Tibial artery (tissue), 4 donors: ENCODE measurements at regions not wholly inside any gene's neighbourhood (a gene's known extent, or its start where the extent isn't known, plus 50 kb on each side); places are given as distances from the start of the nearest gene placed in this dataset.

Experiments
- DNase-seq, 2 donors: peaks; one replicate each; pipeline ENCODE4 v3.0.0-alpha.2; 2019
- H3K27ac ChIP-seq, 2 donors: fragments of 200-600 bp; sonication (generic) in 1 of 2; 1 replicate in 1 of 2; 2 replicates in 1 of 2; pipeline ENCODE4 v1.5.1; 2018 to 2019; ENCODE audit warnings: mild to moderate bottlenecking in 1 of 2
- H3K27me3 ChIP-seq, 2 donors: fragments of 200-600 bp; sonication (generic) in 1 of 2; one replicate each; pipeline versions ENCODE4 v1.5.1 to v1.6.0; 2016 to 2019
- H3K36me3 ChIP-seq, 3 donors: fragments of 200-600 bp; sonication (generic) in 2 of 3; one replicate each; pipeline ENCODE4 v1.5.1; 2016 to 2019; ENCODE audit warnings: mild to moderate bottlenecking in 2 of 3
- H3K4me1 ChIP-seq, 4 donors: fragments of 200-600 bp; sonication (generic) in 2 of 4; 1 replicate in 3 of 4; 2 replicates in 1 of 4; pipeline ENCODE4 v1.5.1; 2016 to 2019
- H3K4me3 ChIP-seq, 2 donors: fragments of 200-600 bp; sonication (generic) in 1 of 2; 1 replicate in 1 of 2; 2 replicates in 1 of 2; pipeline ENCODE4 v1.5.1; 2018 to 2019; ENCODE audit warnings: mild to moderate bottlenecking in 2 of 2
- H3K9me3 ChIP-seq, 3 donors: fragments of 200-600 bp; sonication (generic) in 1 of 3; one replicate each; pipeline ENCODE4 v1.5.1; 2016 to 2019
- CTCF ChIP-seq, 2 experiments: fragments of 200-600 bp in 1 of 2; fragments of 450-650 bp in 1 of 2; IDR thresholded peaks; one replicate each; pipeline ENCODE4 v1.5.1; 2017 to 2019; ENCODE audit warnings: antibody characterized with exemption in 2 of 2, mild to moderate bottlenecking in 1 of 2, moderate library complexity in 1 of 2
- intact Hi-C: fragments of 100-400 bp; cut with DNase I; formaldehyde crosslinking; loops from one replicate; pipeline ENCODE4 v1.15.0; 2023; ENCODE audit warnings: low total_unique reads

GRCh38 chr10:61023053-61023452 is 79.1 kb upstream of the RHOBTB1 start:
- no peak for TF ChIP-seq CTCF (IDR thresholded peaks at IDR 0.05)
- Histone ChIP-seq H3K4me1 (no peaks in the 10 kb centered on the region), H3K27me3 (no peaks in the 10 kb centered on the region)

GRCh38 chr10:61021926-61022325 is 77.9 kb upstream of the RHOBTB1 start:
- no peak overlapping the region for H3K4me3 ChIP-seq
- H3K27me3 ChIP-seq, result no peaks in the 10 kb centered on the region
- H3K36me3 ChIP-seq, result no peaks in the 10 kb centered on the region
- intact Hi-C loops, result no loop called here
- DNase-seq, result no peak
- H3K9me3 ChIP-seq, result no peaks in the 10 kb centered on the region
- TF ChIP-seq CTCF (IDR thresholded peaks at IDR 0.05), result no peak
- no peak overlapping the region for H3K27ac ChIP-seq
- H3K4me1 ChIP-seq, result no peaks in the 10 kb centered on the region

More at GRCh38 chr10:61023053-61023452, 79.1 kb upstream of the RHOBTB1 start:
- Histone ChIP-seq H3K36me3 (no peaks in the 10 kb centered on the region), H3K27ac (no peak overlapping the region), H3K4me3 (no peak overlapping the region), H3K9me3 (no peaks in the 10 kb centered on the region)
- DNase-seq, result no peak
- intact Hi-C loops, result no loop called here

GRCh38 chr10:61020420-61021158 is 76.6 kb upstream of the RHOBTB1 start:
- intact Hi-C loops, result no loop called here
- Histone ChIP-seq H3K27ac (no peak overlapping the region), H3K4me1 (no peaks in the 10 kb centered on the region), H3K9me3 (no peaks in the 10 kb centered on the region), H3K4me3 (no peak overlapping the region), H3K27me3 (no peaks in the 10 kb centered on the region), H3K36me3 (no peaks in the 10 kb centered on the region)
- TF ChIP-seq CTCF (IDR thresholded peaks at IDR 0.05), result no peak
- DNase-seq, result no peak

- no peak overlapping the region for H3K27ac ChIP-seq
- TF ChIP-seq CTCF (IDR thresholded peaks at IDR 0.05), result no peak
- DNase-seq, result no peak
- H3K36me3 ChIP-seq, result no peaks in the 10 kb centered on the region
- intact Hi-C loops, result no loop called here
- no peak overlapping the region for H3K4me3 ChIP-seq
- H3K4me1 ChIP-seq, result no peaks in the 10 kb centered on the region
- no peaks in the 10 kb centered on the region for H3K9me3 ChIP-seq
- no peaks in the 10 kb centered on the region for H3K27me3 ChIP-seq
Measured at GRCh38 chr10:61018146-61018545, 74.2 kb upstream of the RHOBTB1 start.

- no peaks in the 10 kb centered on the region for H3K4me1 ChIP-seq
- no peak for DNase-seq
- TF ChIP-seq CTCF (IDR thresholded peaks at IDR 0.05), result no peak
- no peaks in the 10 kb centered on the region for H3K36me3 ChIP-seq
- H3K4me3 ChIP-seq, result no peak overlapping the region
- no peaks in the 10 kb centered on the region for H3K27me3 ChIP-seq
- H3K9me3 ChIP-seq, result no peaks in the 10 kb centered on the region
- intact Hi-C loops, result no loop called here
- no peak overlapping the region for H3K27ac ChIP-seq
Measured at GRCh38 chr10:61016630-61017029, 72.6 kb upstream of the RHOBTB1 start.
